Ascending aorta (tissue), 2 donors: ENCODE measurements at regions not wholly inside any gene's neighbourhood (a gene's known extent, or its start where the extent isn't known, plus 50 kb on each side); places are given as distances from the start of the nearest gene placed in this dataset.

ENCODE experiments used
- DNase-seq, 2 donors: peaks; one replicate each; pipeline ENCODE4 v3.0.0-alpha.2; 2019; ENCODE audit warnings: low spot score in 2 of 2
- H3K27ac ChIP-seq, 2 donors: fragments of 200-600 bp; sonication (generic); one replicate each; pipeline ENCODE4 v1.5.1; 2016 to 2017; ENCODE audit warnings: mild to moderate bottlenecking in 1 of 2
- H3K27me3 ChIP-seq: fragments of 200-600 bp; sonication (generic); one replicate; pipeline ENCODE4 v1.5.1; 2017
- H3K36me3 ChIP-seq, 2 donors: fragments of 200-600 bp; sonication (generic); one replicate each; pipeline ENCODE4 v1.5.1; 2016
- H3K4me1 ChIP-seq, 2 donors: fragments of 200-600 bp; sonication (generic); one replicate each; pipeline ENCODE4 v1.5.1; 2016 to 2017; ENCODE audit warnings: mild to moderate bottlenecking in 1 of 2
- H3K4me3 ChIP-seq, 2 donors: fragments of 200-600 bp; sonication (generic); one replicate each; pipeline ENCODE4 v1.5.1; 2016 to 2017; ENCODE audit warnings: mild to moderate bottlenecking in 1 of 2
- H3K9me3 ChIP-seq, 2 donors: fragments of 200-600 bp; sonication (generic); one replicate each; pipeline ENCODE4 v1.5.1; 2016
- intact Hi-C: fragments of 100-400 bp; cut with DNase I; formaldehyde crosslinking; loops from one replicate; pipeline ENCODE4 v1.15.1; 2023
- TF ChIP-seq, protein P1 (sequence below), 3 experiments: fragments of 200-600 bp in 2 of 3; fragments of 450-650 bp in 1 of 3; sonication (generic) in 2 of 3; IDR thresholded peaks; one replicate each; pipeline ENCODE4 v1.5.1; 2016 to 2019; ENCODE audit warnings: antibody characterized with exemption in 3 of 3, mild to moderate bottlenecking in 1 of 3, moderate library complexity in 1 of 3

GRCh38 chr6:88519301-88520016, 353.3 kb upstream of the CNR1 start:
- H3K27me3 ChIP-seq, result no peaks in the 10 kb centered on the region
- H3K4me1 ChIP-seq, result no peaks in the 10 kb centered on the region
- no peak overlapping the region for H3K27ac ChIP-seq
- intact Hi-C loops, result no loop called here
- H3K4me3 ChIP-seq, result no peak overlapping the region
- H3K36me3 ChIP-seq, result no peaks in the 10 kb centered on the region
- H3K9me3 ChIP-seq, result no peaks in the 10 kb centered on the region
- TF ChIP-seq, protein P1, sequence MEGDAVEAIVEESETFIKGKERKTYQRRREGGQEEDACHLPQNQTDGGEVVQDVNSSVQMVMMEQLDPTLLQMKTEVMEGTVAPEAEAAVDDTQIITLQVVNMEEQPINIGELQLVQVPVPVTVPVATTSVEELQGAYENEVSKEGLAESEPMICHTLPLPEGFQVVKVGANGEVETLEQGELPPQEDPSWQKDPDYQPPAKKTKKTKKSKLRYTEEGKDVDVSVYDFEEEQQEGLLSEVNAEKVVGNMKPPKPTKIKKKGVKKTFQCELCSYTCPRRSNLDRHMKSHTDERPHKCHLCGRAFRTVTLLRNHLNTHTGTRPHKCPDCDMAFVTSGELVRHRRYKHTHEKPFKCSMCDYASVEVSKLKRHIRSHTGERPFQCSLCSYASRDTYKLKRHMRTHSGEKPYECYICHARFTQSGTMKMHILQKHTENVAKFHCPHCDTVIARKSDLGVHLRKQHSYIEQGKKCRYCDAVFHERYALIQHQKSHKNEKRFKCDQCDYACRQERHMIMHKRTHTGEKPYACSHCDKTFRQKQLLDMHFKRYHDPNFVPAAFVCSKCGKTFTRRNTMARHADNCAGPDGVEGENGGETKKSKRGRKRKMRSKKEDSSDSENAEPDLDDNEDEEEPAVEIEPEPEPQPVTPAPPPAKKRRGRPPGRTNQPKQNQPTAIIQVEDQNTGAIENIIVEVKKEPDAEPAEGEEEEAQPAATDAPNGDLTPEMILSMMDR (IDR thresholded peaks at IDR 0.05), result no peak
- no peak for DNase-seq

- Histone ChIP-seq H3K27ac (no peak overlapping the region), H3K27me3 (no peaks in the 10 kb centered on the region), H3K9me3 (no peaks in the 10 kb centered on the region), H3K4me1 (no peaks in the 10 kb centered on the region), H3K36me3 (no peaks in the 10 kb centered on the region), H3K4me3 (no peak overlapping the region)
- no peak for DNase-seq
- intact Hi-C loops, result no loop called here
- TF ChIP-seq, protein P1 (IDR thresholded peaks at IDR 0.05), result no peak
Measured at GRCh38 chr6:88517737-88518136, 351.6 kb upstream of the CNR1 start.

DNA sequence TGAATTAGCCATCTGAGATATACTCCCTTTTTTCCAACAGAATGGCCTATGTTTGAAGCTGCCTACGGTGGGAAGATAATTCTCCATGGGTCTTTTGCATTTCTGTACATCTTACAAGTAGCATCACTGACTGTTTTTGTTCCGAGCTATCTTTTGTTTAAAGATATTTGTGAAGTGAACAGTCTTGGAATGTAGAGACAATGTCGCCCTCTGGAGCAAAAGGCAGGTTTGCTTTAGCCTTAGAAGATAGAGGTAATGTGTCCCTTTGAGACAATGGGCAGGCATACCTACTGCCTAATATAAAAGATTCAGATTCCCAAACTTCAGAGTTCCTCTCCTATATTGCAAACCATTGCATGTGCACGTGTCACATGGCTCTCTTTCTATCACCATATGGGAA, 347.8 kb upstream of the CNR1 start:
- Histone ChIP-seq H3K27ac (no peak overlapping the region), H3K27me3 (no peaks in the 10 kb centered on the region), H3K36me3 (no peaks in the 10 kb centered on the region), H3K4me1 (no peaks in the 10 kb centered on the region), H3K9me3 (no peaks in the 10 kb centered on the region), H3K4me3 (no peak overlapping the region)
- DNase-seq, result no peak
- TF ChIP-seq, protein P1 (IDR thresholded peaks at IDR 0.05), result no peak
- intact Hi-C loops, result no loop called here

DNA sequence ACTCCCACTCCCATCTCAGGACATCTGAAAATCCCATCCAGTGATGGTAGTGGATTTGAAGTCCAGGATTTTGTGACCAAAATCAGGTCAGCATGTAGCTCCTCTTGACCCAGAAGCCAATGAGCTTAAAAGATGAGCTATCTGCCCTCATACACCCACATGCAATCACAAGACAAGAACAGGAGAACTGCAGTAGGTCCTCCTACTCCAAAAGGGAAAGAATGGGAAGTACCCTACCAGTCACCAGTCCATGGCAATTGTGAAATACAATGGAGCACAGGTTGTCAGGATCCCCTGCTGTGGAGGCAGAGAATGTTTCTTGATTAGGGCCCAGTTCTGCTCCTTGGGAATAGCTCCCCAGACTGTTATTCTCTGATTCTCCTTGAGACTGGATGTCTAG, 347.3 kb upstream of the CNR1 start:
- no peak overlapping the region for H3K27ac ChIP-seq
- TF ChIP-seq, protein P1 (IDR thresholded peaks at IDR 0.05), result no peak
- intact Hi-C loops, result no loop called here
- no peak overlapping the region for H3K4me3 ChIP-seq
- DNase-seq, result no peak
- H3K36me3 ChIP-seq, result no peaks in the 10 kb centered on the region
- no peaks in the 10 kb centered on the region for H3K9me3 ChIP-seq
- no peaks in the 10 kb centered on the region for H3K4me1 ChIP-seq
- no peaks in the 10 kb centered on the region for H3K27me3 ChIP-seq

DNA sequence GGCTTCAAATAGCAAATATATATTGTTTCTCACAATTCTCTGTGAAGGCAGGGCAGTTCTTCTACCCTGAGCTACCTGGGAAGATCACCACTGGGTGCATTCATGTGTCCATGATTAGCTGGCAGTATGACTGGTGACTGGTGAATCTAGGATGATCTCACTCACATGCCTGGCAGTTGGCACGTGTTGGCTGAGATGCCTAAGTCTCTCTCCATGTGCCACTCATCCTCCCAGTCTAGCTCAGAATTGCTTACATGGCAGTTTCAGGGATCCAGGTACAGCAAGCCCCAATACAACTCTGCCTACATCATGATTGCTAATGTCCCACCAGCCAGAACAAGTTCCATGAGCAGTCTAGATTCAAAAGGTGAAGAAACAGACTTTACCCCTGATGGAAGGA, 346.8 kb upstream of the CNR1 start:
- Histone ChIP-seq H3K27me3 (no peaks in the 10 kb centered on the region), H3K36me3 (no peaks in the 10 kb centered on the region), H3K27ac (no peak overlapping the region), H3K9me3 (no peaks in the 10 kb centered on the region), H3K4me3 (no peak overlapping the region), H3K4me1 (no peaks in the 10 kb centered on the region)
- no peak for DNase-seq
- TF ChIP-seq, protein P1 (IDR thresholded peaks at IDR 0.05), result no peak
- intact Hi-C loops, result no loop called here

- H3K4me3 ChIP-seq, result no peak overlapping the region
- H3K27ac ChIP-seq, result no peak overlapping the region
- peaks cover 0 to 17% of the 10 kb centered on the region in 2 donors for H3K9me3 ChIP-seq
- intact Hi-C loops, result no loop called here
- no peaks in the 10 kb centered on the region for H3K27me3 ChIP-seq
- no peaks in the 10 kb centered on the region for H3K36me3 ChIP-seq
- H3K4me1 ChIP-seq, result no peaks in the 10 kb centered on the region
- no peak for DNase-seq
- TF ChIP-seq, protein P1 (IDR thresholded peaks at IDR 0.05), result no peak
Measured at GRCh38 chr6:88502391-88502790, 336.2 kb upstream of the CNR1 start.
